ENCODE measurements at regions not wholly inside any gene's neighbourhood (a gene's known extent, or its start where the extent isn't known, plus 50 kb on each side); places are given as distances from the start of the nearest gene placed in this dataset.
"Not testable (repeated sequence)": the region's sequence is repeated elsewhere in the genome, so short reads cannot be mapped to it uniquely, and the experiment has no call there.

- DNase-seq, result no peak
These were observed 468.8 kb downstream of the ZWINT start for GRCh38 chr10:55892276-55892675.

DNA sequence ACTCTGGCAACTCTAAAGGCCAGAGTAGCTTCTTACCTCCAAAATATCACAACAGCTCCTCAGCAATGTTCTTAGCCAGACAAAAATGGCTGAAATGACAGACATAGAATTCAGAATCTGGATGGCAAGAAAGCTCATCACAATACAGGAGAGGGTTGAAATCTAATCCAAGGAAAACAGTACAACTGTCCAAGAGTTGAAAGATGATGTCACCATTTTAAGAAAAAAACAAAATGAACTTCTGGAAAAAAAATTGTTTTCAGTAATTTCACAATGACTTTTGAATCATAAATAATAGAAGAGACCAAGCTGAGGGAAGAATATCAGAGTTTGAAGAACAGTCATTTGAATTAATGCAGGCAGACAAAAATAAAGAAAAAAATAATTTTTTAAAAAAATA is 479.5 kb downstream of the ZWINT start:
- DNase-seq, result no peak

GRCh38 chr10:55873485-55873884 is 487.6 kb downstream of the ZWINT start:
- DNase-seq, result no peak

DNA sequence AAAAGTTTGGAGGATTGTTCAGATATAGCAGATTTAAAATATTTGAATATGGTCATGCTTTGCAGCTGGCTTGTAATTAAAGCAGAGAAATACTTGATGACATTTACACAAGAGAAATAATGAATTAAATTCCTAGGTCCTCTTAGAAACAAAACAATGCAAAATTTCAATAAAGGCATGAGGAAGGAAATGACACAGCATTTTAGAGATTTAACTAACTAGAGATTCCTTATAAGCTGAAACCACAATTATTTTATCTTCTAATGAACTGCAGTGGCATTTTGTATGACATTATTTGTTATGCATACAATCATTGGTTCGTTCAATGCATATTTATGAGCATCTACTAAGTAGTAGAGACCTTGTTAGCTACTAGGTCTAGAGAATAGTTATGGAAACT is 490.9 kb downstream of the ZWINT start:
- DNase-seq, result no peak

- DNase-seq, result no peak
These were observed 493.2 kb downstream of the ZWINT start for GRCh38 chr10:55867848-55868247.

DNA sequence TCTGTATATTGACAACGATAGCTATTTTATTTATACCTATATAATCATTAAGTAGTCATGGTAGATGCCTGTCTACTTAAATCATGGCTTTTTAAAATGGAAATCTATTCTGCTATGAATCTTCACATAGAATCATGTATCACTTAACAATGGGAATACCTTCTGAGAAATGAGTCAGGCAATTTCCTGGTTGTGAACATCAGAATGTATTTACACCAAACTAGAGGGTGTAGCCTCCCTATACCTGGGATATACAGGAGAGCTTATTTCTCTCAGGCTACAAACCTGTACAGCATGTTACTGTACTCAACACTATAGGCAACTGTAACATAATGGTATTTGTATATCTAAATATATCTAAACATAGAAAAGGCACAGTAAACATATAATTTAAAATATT is 502.3 kb downstream of the ZWINT start:
- DNase-seq, result no peak

- DNase-seq, result no peak
These were observed 508.2 kb downstream of the ZWINT start for GRCh38 chr10:55852900-55853299.

DNA sequence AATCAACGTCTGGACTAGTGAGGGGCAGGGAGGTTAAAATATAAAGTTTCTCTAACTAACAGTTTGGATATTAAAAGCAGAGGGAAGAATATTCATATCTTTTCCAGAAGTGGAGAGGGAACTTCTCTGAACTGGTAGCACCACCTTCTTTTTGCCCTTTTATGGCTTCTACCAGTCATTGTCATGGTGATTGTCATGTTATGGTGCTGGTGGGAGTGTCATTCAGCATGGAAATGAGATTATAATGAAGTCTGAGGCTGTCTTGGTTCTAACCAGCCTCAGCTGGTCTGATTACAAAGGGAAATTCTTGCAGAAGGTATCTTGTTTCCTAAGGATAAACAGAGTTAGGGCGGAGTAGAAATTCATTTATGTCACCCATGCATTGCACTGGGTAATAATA is 523.8 kb downstream of the ZWINT start:
- no peak for DNase-seq

DNA sequence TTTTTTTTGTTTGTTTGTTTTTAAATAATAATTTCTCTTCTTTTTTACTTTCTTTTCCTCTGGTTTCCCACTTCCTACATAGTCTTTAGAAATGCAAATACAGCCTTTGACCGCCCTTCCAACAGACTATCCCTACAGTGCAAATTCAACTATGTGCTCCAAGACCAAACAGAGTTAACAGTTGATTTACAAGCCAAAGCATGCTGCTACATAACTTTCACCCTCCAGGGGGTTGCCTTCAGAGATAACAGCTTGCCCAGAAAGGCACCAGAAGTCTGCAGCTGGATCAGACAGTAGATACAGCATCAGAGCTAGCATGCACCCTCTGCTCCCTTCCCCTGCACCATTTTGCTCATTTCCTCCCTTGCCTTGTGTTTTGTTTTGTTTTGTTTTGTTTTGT is 539.0 kb downstream of the ZWINT start:
- DNase-seq, result no peak

GRCh38 chr10:55820478-55820877 is 540.6 kb downstream of the ZWINT start:
- DNase-seq, result no peak

- DNase-seq, result no peak
These were observed 541.0 kb downstream of the ZWINT start for GRCh38 chr10:55820071-55820470.

- DNase-seq, result no peak
These were observed 547.4 kb downstream of the ZWINT start for GRCh38 chr10:55813451-55814170.

- no peak for DNase-seq
These were observed 558.0 kb downstream of the ZWINT start for GRCh38 chr10:55803055-55803454.

DNA sequence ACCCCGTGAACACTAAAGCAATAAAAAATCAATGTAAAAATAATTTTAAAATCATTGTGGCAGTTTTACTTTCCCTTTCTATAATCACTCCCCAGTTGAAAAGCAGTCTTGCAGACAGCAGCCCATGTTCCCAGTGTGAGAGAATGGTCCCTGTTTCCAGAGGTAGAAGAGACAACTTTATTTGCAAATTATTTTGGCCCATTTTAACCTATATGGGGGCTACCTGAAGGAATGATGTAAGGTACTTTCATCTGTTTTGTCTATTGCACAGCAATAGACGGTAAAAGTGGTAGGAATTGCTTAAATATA is 559.8 kb downstream of the ZWINT start:
- no peak for DNase-seq

GRCh38 chr10:55800602-55801352 is 560.3 kb downstream of the ZWINT start:
- DNase-seq, result no peak

GRCh38 chr10:55793024-55793423 is 568.0 kb downstream of the ZWINT start:
- no peak for DNase-seq

DNA sequence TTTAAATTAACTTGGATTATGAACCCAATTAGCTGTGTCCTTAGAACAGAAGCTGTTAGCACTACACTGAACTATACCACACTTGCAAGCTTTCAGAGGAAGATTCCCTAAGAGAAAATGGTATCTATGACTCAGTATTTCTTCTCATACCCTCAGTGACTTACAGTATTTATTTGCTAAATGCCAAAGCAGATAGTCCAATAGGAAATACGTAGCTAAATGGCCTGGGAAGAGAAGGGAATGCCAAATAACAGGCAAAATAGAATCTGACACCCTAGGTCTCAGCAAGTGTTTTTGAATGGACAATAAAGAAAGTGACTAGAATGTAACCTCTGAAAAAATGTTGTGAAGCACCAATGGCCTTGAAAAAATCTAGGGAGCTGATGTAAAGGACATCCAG is 570.8 kb downstream of the ZWINT start:
- not testable (repeated sequence) for DNase-seq

DNA sequence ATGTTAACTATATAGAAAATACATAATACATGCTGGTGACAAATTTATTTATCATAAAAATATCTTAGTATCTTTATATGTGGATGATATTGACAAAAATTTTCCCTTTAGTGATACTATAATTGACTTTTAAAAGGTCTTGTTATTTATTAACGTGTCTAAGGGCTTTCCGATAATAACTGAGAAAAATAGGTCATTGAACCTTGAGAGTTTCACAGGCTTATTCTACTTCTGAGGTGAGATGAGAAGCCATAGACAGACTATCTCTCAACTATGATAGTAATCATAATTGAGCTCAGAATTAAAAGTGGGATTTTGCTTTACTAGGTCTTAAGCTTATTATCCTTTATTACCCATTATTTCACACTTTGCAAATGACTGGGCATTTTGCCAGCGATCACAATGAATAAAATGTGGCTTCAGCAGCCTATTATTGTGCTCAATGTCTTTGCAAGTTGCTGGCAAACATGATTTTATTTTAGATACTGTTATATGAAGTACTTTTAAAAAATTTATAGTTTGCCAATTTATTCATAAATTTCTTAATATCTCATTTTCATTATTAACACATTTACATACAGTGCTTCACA is 574.5 kb downstream of the ZWINT start:
- no peak for DNase-seq

DNA sequence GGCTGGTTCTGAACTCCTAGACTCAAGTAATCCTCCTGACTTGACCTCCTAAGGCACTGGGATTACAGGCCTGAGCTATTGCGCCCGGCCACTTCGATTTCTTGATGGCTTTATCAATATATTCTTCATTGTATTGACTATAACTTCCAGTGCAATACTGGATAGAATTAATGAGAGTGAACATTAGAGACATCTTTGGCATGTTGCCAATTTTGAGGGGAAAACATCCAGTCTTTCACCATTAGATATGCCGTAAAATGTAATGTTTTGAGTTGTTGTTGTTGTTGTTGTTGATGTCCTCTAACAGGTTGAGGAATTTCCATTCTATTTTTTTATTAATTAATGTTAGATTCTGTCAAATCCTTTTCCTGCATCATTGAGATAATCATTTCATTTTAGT is 578.9 kb downstream of the ZWINT start:
- no peak for DNase-seq

GRCh38 chr10:55766212-55766611 is 594.8 kb downstream of the ZWINT start:
- no peak for DNase-seq

DNA sequence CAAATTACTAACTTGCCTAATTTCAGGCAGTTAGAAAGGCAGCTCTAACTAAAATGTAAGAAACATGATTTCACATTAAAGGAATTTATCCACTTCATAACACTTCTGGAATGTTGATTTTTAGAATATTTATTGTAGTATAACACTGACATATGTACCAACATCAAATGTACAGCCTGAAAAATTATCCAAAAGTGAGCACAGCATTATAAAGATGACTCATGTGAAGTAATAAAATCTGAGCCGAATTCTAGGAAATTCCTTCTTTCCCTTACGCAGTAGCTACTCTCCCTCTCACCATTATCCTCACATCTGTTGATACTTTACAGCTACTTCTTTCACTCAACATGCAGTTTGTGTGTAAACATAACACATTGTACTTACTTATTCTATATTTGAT is 610.6 kb downstream of the ZWINT start:
- DNase-seq, result no peak

- no peak for DNase-seq
These were observed 613.8 kb downstream of the ZWINT start for GRCh38 chr10:55747244-55747643.

- DNase-seq, result no peak
These were observed 615.1 kb downstream of the ZWINT start for GRCh38 chr10:55746002-55746401.

DNA sequence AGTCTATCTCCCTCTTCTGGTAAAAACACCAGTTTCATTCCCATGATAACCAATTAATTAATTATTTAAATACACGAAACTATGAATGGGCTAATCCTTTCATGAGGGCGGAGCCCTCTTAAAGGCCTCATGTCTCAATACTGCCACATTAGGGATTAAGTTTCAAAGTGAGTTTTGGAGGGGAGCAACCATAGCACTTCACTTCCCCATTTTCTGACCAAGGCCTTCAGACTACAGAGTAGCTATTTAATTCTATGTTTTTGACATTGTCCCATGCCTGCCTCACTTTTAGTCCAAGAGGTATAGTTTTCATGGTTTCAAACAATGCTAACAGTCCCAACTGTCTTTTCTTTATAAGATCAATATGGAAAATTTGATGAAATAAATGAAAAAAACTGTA is 618.6 kb downstream of the ZWINT start:
- no peak for DNase-seq

- DNase-seq, result peak in 1 of 3 donors; percentile 21
These were observed 620.3 kb downstream of the ZWINT start for GRCh38 chr10:55740767-55741166.

Measured in suppressor macrophage treated with lipopolysaccharide for 1 hour (primary cell).